Spleen (tissue), 11 donors: ENCODE measurements at regions not wholly inside any gene's neighbourhood (a gene's known extent, or its start where the extent isn't known, plus 50 kb on each side); places are given as distances from the start of the nearest gene placed in this dataset.

ENCODE experiments used
- DNase-seq: peaks from one replicate; pipeline ENCODE4 v3.0.0-alpha.2; 2020
- H3K27ac ChIP-seq, 8 donors: fragments of 200-600 bp; sonication (generic) in 7 of 8; 1 replicate in 4 of 8; 2 replicates in 4 of 8; pipeline versions ENCODE4 v1.5.0 to v1.8.0; 2016 to 2021; ENCODE audit warnings: inconsistent platforms in 4 of 8, mild to moderate bottlenecking in 4 of 8, moderate library complexity in 1 of 8
- H3K27me3 ChIP-seq, 7 donors: fragments of 200-600 bp; sonication (generic) in 6 of 7; replicated peaks in 1 of 7; 1 replicate in 4 of 7; 2 replicates in 3 of 7; pipeline versions ENCODE4 v1.5.0 to v1.8.0; 2016 to 2021; ENCODE audit warnings: inconsistent platforms in 3 of 7, mild to moderate bottlenecking in 1 of 7
- H3K36me3 ChIP-seq, 6 donors: fragments of 200-600 bp; sonication (generic) in 5 of 6; 1 replicate in 4 of 6; 2 replicates in 2 of 6; pipeline versions ENCODE4 v1.5.0 to v1.8.0; 2016 to 2021; ENCODE audit warnings: inconsistent platforms in 2 of 6
- H3K4me1 ChIP-seq, 6 donors: fragments of 200-600 bp; sonication (generic) in 5 of 6; 1 replicate in 3 of 6; 2 replicates in 3 of 6; pipeline versions ENCODE4 v1.5.0 to v1.8.0; 2016 to 2021; ENCODE audit warnings: inconsistent platforms in 3 of 6
- H3K4me3 ChIP-seq, 8 donors: fragments of 200-600 bp; sonication (generic) in 7 of 8; 1 replicate in 4 of 8; 2 replicates in 4 of 8; pipeline versions ENCODE4 v1.5.0 to v1.8.0; 2016 to 2021; ENCODE audit warnings: inconsistent platforms in 4 of 8, mild to moderate bottlenecking in 4 of 8, moderate library complexity in 2 of 8
- H3K9me3 ChIP-seq, 8 donors: fragments of 200-600 bp; sonication (generic) in 7 of 8; 1 replicate in 4 of 8; 2 replicates in 4 of 8; pipeline versions ENCODE4 v1.5.0 to v1.8.0; 2016 to 2021; ENCODE audit warnings: inconsistent platforms in 4 of 8
- CTCF ChIP-seq, 11 experiments: fragments of 200-600 bp in 7 of 11; fragments of 450-650 bp in 4 of 11; sonication (generic) in 4 of 11; IDR thresholded peaks in 8 of 11; conservative IDR thresholded peaks in 3 of 11; 1 replicate in 7 of 11; 2 replicates in 4 of 11; pipeline versions ENCODE4 v1.4.0 to v1.8.0; 2016 to 2021; ENCODE audit warnings: antibody characterized with exemption in 11 of 11, inconsistent platforms in 4 of 11, mild to moderate bottlenecking in 1 of 11
- POLR2A ChIP-seq, 3 donors: fragments of 450-650 bp; IDR thresholded peaks; one replicate each; pipeline ENCODE4 v1.5.1; 2017; ENCODE audit warnings: antibody characterized with exemption in 3 of 3, mild to moderate bottlenecking in 1 of 3
- POLR2AphosphoS5 ChIP-seq, 3 donors: sonication (generic); formaldehyde crosslinking; IDR thresholded peaks; one replicate each; pipeline ENCODE4 v1.5.1; 2017; ENCODE audit warnings: antibody characterized with exemption in 3 of 3
- WGBS, 5 donors: extraction: QIAGEN DNeasy Blood & Tissue Kit in 3 of 5; methylation state at CpG; one replicate each; pipeline versions ENCODE4 v1.1.5 to v1.1.7; 2013 to 2018; 5-methylcytosine and 5-hydroxymethylcytosine counted together
- intact Hi-C: fragments of 100-400 bp; cut with DNase I; formaldehyde crosslinking; loops from one replicate; pipeline ENCODE4 v1.15.0; 2023; ENCODE audit warnings: low total_unique reads
- donor health status: healthy with polysubstance abuse.
- donor health status: DM: no; HTN: no; CAD: no; lungs with moderate emphysema.
- donor health status: DM: no; HTN: no; CAD: no.
- donor health status: Bipolar disorder and iron deficiency.
- donor health status: healthy.
- donor health status: DM: no; HTN: no; CAD: no.
- donor health status: DM: yes; HTN: yes; CAD: no.

GRCh38 chr2:34875091-34875745 lies 1276.1 kb upstream of the FAM98A start:
- Histone ChIP-seq H3K27me3 (no peaks in the 10 kb centered on the region), H3K27ac (no peak overlapping the region), H3K4me3 (no peak overlapping the region), H3K4me1 (no peaks in the 10 kb centered on the region), H3K9me3 (no peaks in the 10 kb centered on the region), H3K36me3 (no peaks in the 10 kb centered on the region)
- intact Hi-C loops = no loop called here
- WGBS, 5 donors = 54 to 71% (median 62%) methylated on average over 4 of the region's 4 CpGs
- TF ChIP-seq CTCF (IDR thresholded peaks at IDR 0.05 in 8 of 11, conservative IDR thresholded peaks at IDR 0.05 in 3 of 11) (no peak), POLR2A (IDR thresholded peaks at IDR 0.05) (no peak), POLR2AphosphoS5 (IDR thresholded peaks at IDR 0.05) (no peak)
- no peak for DNase-seq

- 40 to 60% (median 47%) methylated on average over 5 of the region's 5 CpGs for WGBS, 5 donors
- no peak overlapping the region for H3K27ac ChIP-seq
- TF ChIP-seq POLR2AphosphoS5 (IDR thresholded peaks at IDR 0.05) (no peak), CTCF (IDR thresholded peaks at IDR 0.05 in 8 of 11, conservative IDR thresholded peaks at IDR 0.05 in 3 of 11) (no peak), POLR2A (IDR thresholded peaks at IDR 0.05) (no peak)
- peaks cover 0 to 29% (median 20%) of the 10 kb centered on the region in 8 donors for H3K9me3 ChIP-seq
- H3K36me3 ChIP-seq = no peaks in the 10 kb centered on the region
- no peak for DNase-seq
- intact Hi-C loops = no loop called here
- no peak overlapping the region for H3K4me3 ChIP-seq
- no peaks in the 10 kb centered on the region for H3K27me3 ChIP-seq
- H3K4me1 ChIP-seq = no peaks in the 10 kb centered on the region
Measured at GRCh38 chr2:34853646-34854045, 1254.5 kb upstream of the FAM98A start.

GRCh38 chr2:34851804-34852203 lies 1252.7 kb upstream of the FAM98A start:
- 81 to 91% (median 85%) methylated on average over 2 of the region's 2 CpGs for WGBS, 5 donors
- intact Hi-C loops = no loop called here
- no peaks in the 10 kb centered on the region for H3K36me3 ChIP-seq
- TF ChIP-seq CTCF (IDR thresholded peaks at IDR 0.05 in 8 of 11, conservative IDR thresholded peaks at IDR 0.05 in 3 of 11) (no peak), POLR2AphosphoS5 (IDR thresholded peaks at IDR 0.05) (no peak), POLR2A (IDR thresholded peaks at IDR 0.05) (no peak)
- H3K4me3 ChIP-seq = no peak overlapping the region
- DNase-seq = no peak
- H3K27ac ChIP-seq = no peak overlapping the region
- H3K9me3 ChIP-seq = peaks cover 0 to 29% (median 24%) of the 10 kb centered on the region in 8 donors
- H3K4me1 ChIP-seq = no peaks in the 10 kb centered on the region
- H3K27me3 ChIP-seq = no peaks in the 10 kb centered on the region

- no peaks in the 10 kb centered on the region for H3K36me3 ChIP-seq
- H3K4me3 ChIP-seq = no peak overlapping the region
- DNase-seq = no peak
- H3K27ac ChIP-seq = no peak overlapping the region
- TF ChIP-seq CTCF (IDR thresholded peaks at IDR 0.05 in 8 of 11, conservative IDR thresholded peaks at IDR 0.05 in 3 of 11) = no peak
- no peak for TF ChIP-seq POLR2AphosphoS5 (IDR thresholded peaks at IDR 0.05)
- WGBS, 5 donors = 40 to 65% (median 47%) methylated on average over 3 of the region's 3 CpGs
- H3K27me3 ChIP-seq = no peaks in the 10 kb centered on the region
- intact Hi-C loops = no loop called here
- H3K4me1 ChIP-seq = no peaks in the 10 kb centered on the region
- H3K9me3 ChIP-seq = peaks cover 0 to 15% (median 8%) of the 10 kb centered on the region in 8 donors
Measured at GRCh38 chr2:34849827-34850226, 1250.7 kb upstream of the FAM98A start.
